Suprapubic skin (tissue), 4 donors: ENCODE measurements at regions not wholly inside any gene's neighbourhood (a gene's known extent, or its start where the extent isn't known, plus 50 kb on each side); places are given as distances from the start of the nearest gene placed in this dataset.
"Not testable (repeated sequence)": the region's sequence is repeated elsewhere in the genome, so short reads cannot be mapped to it uniquely, and the experiment has no call there.

Experiments
- DNase-seq, 2 donors: peaks; one replicate each; pipeline ENCODE4 v3.0.0-alpha.2; 2019; ENCODE audit warnings: low spot score in 2 of 2
- H3K27ac ChIP-seq: fragments of 200-600 bp; sonication (generic); one replicate; pipeline ENCODE4 v1.5.1; 2019
- H3K27me3 ChIP-seq: fragments of 200-600 bp; sonication (generic); one replicate; pipeline ENCODE4 v1.5.1; 2019
- H3K36me3 ChIP-seq: fragments of 200-600 bp; sonication (generic); one replicate; pipeline ENCODE4 v1.5.1; 2019
- H3K4me1 ChIP-seq: fragments of 200-600 bp; sonication (generic); one replicate; pipeline ENCODE4 v1.5.1; 2019
- H3K4me3 ChIP-seq: fragments of 200-600 bp; sonication (generic); one replicate; pipeline ENCODE4 v1.5.1; 2019; ENCODE audit warnings: mild to moderate bottlenecking
- H3K9me3 ChIP-seq: fragments of 200-600 bp; sonication (generic); one replicate; pipeline ENCODE4 v1.5.1; 2019
- CTCF ChIP-seq, 2 donors: fragments of 200-600 bp in 1 of 2; fragments of 450-650 bp in 1 of 2; sonication (generic) in 1 of 2; IDR thresholded peaks; one replicate each; pipeline ENCODE4 v1.5.1; 2016 to 2019; ENCODE audit warnings: antibody characterized with exemption in 2 of 2, mild to moderate bottlenecking in 1 of 2, moderate library complexity in 1 of 2
- EP300 ChIP-seq: sonication (generic); formaldehyde crosslinking; IDR thresholded peaks from one replicate; pipeline ENCODE4 v1.6.1; 2017; ENCODE audit warnings: antibody characterized with exemption
- POLR2A ChIP-seq, 2 donors: fragments of 450-650 bp; IDR thresholded peaks; one replicate each; pipeline ENCODE4 v1.6.1; 2017; ENCODE audit warnings: antibody characterized with exemption in 2 of 2, mild to moderate bottlenecking in 2 of 2, moderate library complexity in 2 of 2
- POLR2AphosphoS5 ChIP-seq, 3 donors: sonication (generic); formaldehyde crosslinking; IDR thresholded peaks; one replicate each; pipeline ENCODE4 v1.6.1; 2017; ENCODE audit warnings: antibody characterized with exemption in 3 of 3
- WGBS: methylation state at CpG from one replicate; pipeline ENCODE4 v1.1.5; 2018; 5-methylcytosine and 5-hydroxymethylcytosine counted together

- no peaks in the 10 kb centered on the region for H3K36me3 ChIP-seq
- H3K4me3 ChIP-seq: no peak overlapping the region
- no peak overlapping the region for H3K27ac ChIP-seq
- TF ChIP-seq EP300 (no peak), CTCF (IDR thresholded peaks at IDR 0.05) (no peak), POLR2A (IDR thresholded peaks at IDR 0.05) (no peak), POLR2AphosphoS5 (IDR thresholded peaks at IDR 0.05) (no peak)
- DNase-seq: no peak
- H3K4me1 ChIP-seq: no peaks in the 10 kb centered on the region
- no peaks in the 10 kb centered on the region for H3K27me3 ChIP-seq
- H3K9me3 ChIP-seq: no peaks in the 10 kb centered on the region
- 70% methylated on average over 5 of the region's 5 CpGs for WGBS
These were observed 286.8 kb upstream of the PLD5 start for GRCh38 chr1:242811092-242811840.

- Histone ChIP-seq H3K27ac (no peak overlapping the region), H3K36me3 (no peaks in the 10 kb centered on the region), H3K4me3 (no peak overlapping the region), H3K9me3 (no peaks in the 10 kb centered on the region), H3K27me3 (no peaks in the 10 kb centered on the region), H3K4me1 (no peaks in the 10 kb centered on the region)
- no peak for DNase-seq
- TF ChIP-seq POLR2AphosphoS5 (IDR thresholded peaks at IDR 0.05) (no peak), CTCF (IDR thresholded peaks at IDR 0.05) (no peak), EP300 (no peak), POLR2A (IDR thresholded peaks at IDR 0.05) (no peak)
- 70% methylated on average over 2 of the region's 2 CpGs for WGBS
These were observed 281.8 kb upstream of the PLD5 start for GRCh38 chr1:242806324-242806723.

- H3K9me3 ChIP-seq, DNase-seq, H3K4me3 ChIP-seq, H3K36me3 ChIP-seq, H3K27me3 ChIP-seq, H3K4me1 ChIP-seq, H3K27ac ChIP-seq: not testable (repeated sequence)
- WGBS: 72% methylated on average over 1 of the region's 1 CpG
These were observed 280.9 kb upstream of the PLD5 start for GRCh38 chr1:242805360-242805759.

GRCh38 chr1:242802973-242803372 lies 278.5 kb upstream of the PLD5 start:
- no peaks in the 10 kb centered on the region for H3K27me3 ChIP-seq
- 88% methylated on average over 5 of the region's 5 CpGs for WGBS
- H3K4me3 ChIP-seq: no peak overlapping the region
- H3K36me3 ChIP-seq: no peaks in the 10 kb centered on the region
- no peak for TF ChIP-seq POLR2A (IDR thresholded peaks at IDR 0.05)
- TF ChIP-seq POLR2AphosphoS5 (IDR thresholded peaks at IDR 0.05): no peak
- no peak for TF ChIP-seq CTCF (IDR thresholded peaks at IDR 0.05)
- TF ChIP-seq EP300: no peak
- H3K27ac ChIP-seq: no peak overlapping the region
- no peaks in the 10 kb centered on the region for H3K9me3 ChIP-seq
- H3K4me1 ChIP-seq: no peaks in the 10 kb centered on the region
- no peak for DNase-seq

GRCh38 chr1:242800521-242800920 lies 276.0 kb upstream of the PLD5 start:
- 27% methylated on average over 2 of the region's 2 CpGs for WGBS
- TF ChIP-seq CTCF (IDR thresholded peaks at IDR 0.05) (no peak), EP300 (no peak), POLR2AphosphoS5 (IDR thresholded peaks at IDR 0.05) (no peak), POLR2A (IDR thresholded peaks at IDR 0.05) (no peak)
- no peaks in the 10 kb centered on the region for H3K27me3 ChIP-seq
- no peaks in the 10 kb centered on the region for H3K36me3 ChIP-seq
- no peak overlapping the region for H3K4me3 ChIP-seq
- no peak for DNase-seq
- H3K4me1 ChIP-seq: no peaks in the 10 kb centered on the region
- no peaks in the 10 kb centered on the region for H3K9me3 ChIP-seq
- H3K27ac ChIP-seq: no peak overlapping the region

GRCh38 chr1:242797856-242798255 lies 273.4 kb upstream of the PLD5 start:
- Histone ChIP-seq H3K9me3 (no peaks in the 10 kb centered on the region), H3K4me3 (no peak overlapping the region), H3K4me1 (no peaks in the 10 kb centered on the region), H3K27me3 (no peaks in the 10 kb centered on the region), H3K27ac (no peak overlapping the region), H3K36me3 (no peaks in the 10 kb centered on the region)
- TF ChIP-seq EP300 (no peak), POLR2A (IDR thresholded peaks at IDR 0.05) (no peak), CTCF (IDR thresholded peaks at IDR 0.05) (no peak), POLR2AphosphoS5 (IDR thresholded peaks at IDR 0.05) (no peak)
- DNase-seq: no peak
